OCI-LY7 (cell line): ENCODE measurements at regions not wholly inside any gene's neighbourhood (a gene's known extent, or its start where the extent isn't known, plus 50 kb on each side); places are given as distances from the start of the nearest gene placed in this dataset.

ENCODE experiments used
- CTCF ChIP-seq: fragments of 200-600 bp; sonication (generic); conservative IDR thresholded peaks from 2 replicates; pipeline ENCODE4 v1.5.1; 2014; ENCODE audit warnings: mild to moderate bottlenecking, antibody characterized with exemption, low read length, moderate library complexity, mixed read lengths
- EZH2phosphoT487 ChIP-seq: fragments of 200-600 bp; sonication (generic); IDR thresholded peaks from 2 replicates; pipeline ENCODE4 v1.6.1; 2018; ENCODE audit warnings: low read depth, borderline replicate concordance, mild to moderate bottlenecking, mixed run types, antibody characterized with exemption, low read length, moderate library complexity, mixed read lengths

DNA sequence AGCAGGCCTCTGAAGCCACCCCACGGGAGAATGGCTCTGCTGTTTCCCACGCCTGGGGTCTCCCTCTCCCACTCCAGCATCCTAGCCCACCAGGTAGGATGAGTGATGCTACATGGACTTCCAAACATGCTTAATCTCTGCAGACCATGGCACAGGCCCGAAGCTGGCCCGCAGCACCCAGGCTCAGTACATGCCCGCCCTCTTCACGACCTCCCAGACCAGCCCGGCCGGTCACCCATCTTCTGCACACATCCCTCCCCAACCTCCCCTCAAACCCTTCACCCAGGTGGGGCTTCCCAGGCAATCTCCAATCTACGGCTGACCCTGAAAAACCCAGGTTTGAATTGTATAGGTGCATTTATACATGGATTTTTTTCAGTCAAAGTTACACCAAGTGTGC, 264.0 kb downstream of the TJP1 start:
- TF ChIP-seq EZH2phosphoT487 (no peak), CTCF (no peak)
